WTC11 (cell line): ENCODE measurements at regions not wholly inside any gene's neighbourhood (a gene's known extent, or its start where the extent isn't known, plus 50 kb on each side); places are given as distances from the start of the nearest gene placed in this dataset.

ENCODE experiments used
- CTCF ChIP-seq: fragments of 200-600 bp; IDR thresholded peaks from 2 replicates; pipeline ENCODE4 v1.8.0; 2022; ENCODE audit warnings: antibody characterized with exemption
- NR1H2 ChIP-seq: sonication (generic); formaldehyde crosslinking; IDR thresholded peaks from 2 replicates; pipeline ENCODE4 v1.9.0; 2021; ENCODE audit warnings: mild to moderate bottlenecking, moderate library complexity, missing genetic modification reagents
- PRDM15 ChIP-seq: sonication (generic); formaldehyde crosslinking; IDR thresholded peaks from 2 replicates; pipeline ENCODE4 v1.8.0; 2022; ENCODE audit warnings: missing genetic modification reagents
- RELA ChIP-seq: sonication (generic); formaldehyde crosslinking; IDR thresholded peaks from 2 replicates; pipeline ENCODE4 v1.8.1; 2022; ENCODE audit warnings: missing genetic modification reagents, mild to moderate bottlenecking, borderline replicate concordance

GRCh38 chr13:24050292-24050711 lies 110.2 kb upstream of the SPATA13 start:
- TF ChIP-seq RELA = no peak
- no peak for TF ChIP-seq NR1H2 (CRISPR knock-in tag)
- no peak for TF ChIP-seq PRDM15 (CRISPR knock-in tag)
- no peak for TF ChIP-seq CTCF
